Parathyroid adenoma (tissue), 2 donors: ENCODE measurements at regions not wholly inside any gene's neighbourhood (a gene's known extent, or its start where the extent isn't known, plus 50 kb on each side); places are given as distances from the start of the nearest gene placed in this dataset.

Experiments used
- H2AFZ ChIP-seq: fragments of 300-600 bp; sonication (generic); one replicate; pipeline ENCODE4 v1.7.0; 2017; ENCODE audit warnings: antibody characterized with exemption, mild to moderate bottlenecking
- H3K27ac ChIP-seq: fragments of 300-600 bp; sonication (generic); one replicate; pipeline ENCODE4 v1.7.0; 2017
- H3K27me3 ChIP-seq: fragments of 300-600 bp; sonication (generic); one replicate; pipeline ENCODE4 v1.7.0; 2017; ENCODE audit warnings: low read length; ENCODE audit not compliant: control insufficient read depth, insufficient read depth
- H3K36me3 ChIP-seq: fragments of 300-600 bp; sonication (generic); one replicate; pipeline ENCODE4 v1.7.0; 2017; ENCODE audit warnings: low read length; ENCODE audit not compliant: control insufficient read depth, insufficient read depth
- H3K4me1 ChIP-seq: fragments of 300-600 bp; sonication (generic); one replicate; pipeline ENCODE4 v1.7.0; 2017; ENCODE audit warnings: control low read depth
- H3K4me2 ChIP-seq: fragments of 300-600 bp; sonication (generic); one replicate; pipeline ENCODE4 v1.7.0; 2017; ENCODE audit warnings: low read length
- H3K4me3 ChIP-seq: fragments of 300-600 bp; sonication (generic); one replicate; pipeline ENCODE4 v1.7.0; 2017; ENCODE audit warnings: low read depth, low read length
- H3K79me2 ChIP-seq: fragments of 300-600 bp; sonication (generic); one replicate; pipeline ENCODE4 v1.7.0; 2017; ENCODE audit warnings: control low read depth
- H3K9ac ChIP-seq: fragments of 300-600 bp; sonication (generic); one replicate; pipeline ENCODE4 v1.7.0; 2017; ENCODE audit warnings: mild to moderate bottlenecking
- H3K9me3 ChIP-seq: fragments of 300-600 bp; sonication (generic); one replicate; pipeline ENCODE4 v1.7.0; 2017; ENCODE audit warnings: low read length; ENCODE audit not compliant: control insufficient read depth
- CTCF ChIP-seq: fragments of 300-600 bp; sonication (generic); IDR thresholded peaks from one replicate; pipeline ENCODE4 v1.7.0; 2017; ENCODE audit warnings: antibody characterized with exemption, mild to moderate bottlenecking
- donor health status: primary hyperparathyroidism.

GRCh38 chr16:9192746-9193145 is 101.3 kb downstream of the HAPSTR1 start:
- Histone ChIP-seq H3K27me3 (no peaks in the 10 kb centered on the region), H3K36me3 (no peaks in the 10 kb centered on the region), H3K9ac (no peak overlapping the region), H3K27ac (no peak overlapping the region), H3K4me3 (no peak overlapping the region), H3K4me2 (no peak overlapping the region), H3K4me1 (no peaks in the 10 kb centered on the region), H2AFZ (no peak overlapping the region), H3K79me2 (no peaks in the 10 kb centered on the region), H3K9me3 (no peaks in the 10 kb centered on the region)
- no peak for TF ChIP-seq CTCF

DNA sequence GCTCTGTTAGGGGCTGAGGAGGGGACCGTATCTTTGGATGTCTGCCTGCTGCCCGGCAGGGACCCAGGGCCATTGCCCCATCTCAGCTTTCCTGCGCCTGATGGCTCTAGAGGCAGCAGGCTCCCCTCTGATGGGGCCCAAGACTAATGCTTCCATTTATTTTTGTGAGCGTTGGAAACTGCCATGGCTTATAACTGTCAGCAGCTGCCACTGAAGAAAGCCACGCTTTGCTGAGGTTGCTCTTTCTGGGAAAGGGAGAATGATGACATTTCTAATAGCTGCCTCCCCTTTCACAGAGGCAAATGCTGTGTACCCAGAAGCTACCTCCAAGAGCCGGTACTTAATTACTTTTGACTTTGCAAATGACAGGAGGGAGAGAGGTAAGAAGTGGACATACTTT is 103.8 kb downstream of the HAPSTR1 start:
- no peaks in the 10 kb centered on the region for H3K36me3 ChIP-seq
- no peak for TF ChIP-seq CTCF
- H2AFZ ChIP-seq: no peak overlapping the region
- no peaks in the 10 kb centered on the region for H3K9me3 ChIP-seq
- no peak overlapping the region for H3K9ac ChIP-seq
- no peaks in the 10 kb centered on the region for H3K79me2 ChIP-seq
- H3K4me2 ChIP-seq: no peak overlapping the region
- H3K4me3 ChIP-seq: no peak overlapping the region
- no peak overlapping the region for H3K27ac ChIP-seq
- no peaks in the 10 kb centered on the region for H3K27me3 ChIP-seq
- no peaks in the 10 kb centered on the region for H3K4me1 ChIP-seq

GRCh38 chr16:9197957-9198661 is 106.7 kb downstream of the HAPSTR1 start:
- Histone ChIP-seq H2AFZ (no peak overlapping the region), H3K4me2 (no peak overlapping the region), H3K27me3 (no peaks in the 10 kb centered on the region), H3K4me1 (no peaks in the 10 kb centered on the region), H3K27ac (no peak overlapping the region), H3K79me2 (no peaks in the 10 kb centered on the region), H3K36me3 (no peaks in the 10 kb centered on the region), H3K9ac (no peak overlapping the region), H3K4me3 (no peak overlapping the region), H3K9me3 (no peaks in the 10 kb centered on the region)
- TF ChIP-seq CTCF: no peak

GRCh38 chr16:9199311-9199710 is 107.9 kb downstream of the HAPSTR1 start:
- no peaks in the 10 kb centered on the region for H3K79me2 ChIP-seq
- no peak overlapping the region for H3K4me2 ChIP-seq
- H3K27ac ChIP-seq: no peak overlapping the region
- no peaks in the 10 kb centered on the region for H3K36me3 ChIP-seq
- H3K9ac ChIP-seq: no peak overlapping the region
- no peak for TF ChIP-seq CTCF
- no peak overlapping the region for H2AFZ ChIP-seq
- H3K27me3 ChIP-seq: no peaks in the 10 kb centered on the region
- no peaks in the 10 kb centered on the region for H3K9me3 ChIP-seq
- no peak overlapping the region for H3K4me3 ChIP-seq
- no peaks in the 10 kb centered on the region for H3K4me1 ChIP-seq

- Histone ChIP-seq H3K4me2 (no peak overlapping the region), H3K4me3 (no peak overlapping the region), H3K4me1 (no peaks in the 10 kb centered on the region), H3K9me3 (no peaks in the 10 kb centered on the region), H3K27ac (no peak overlapping the region), H2AFZ (no peak overlapping the region), H3K36me3 (no peaks in the 10 kb centered on the region), H3K27me3 (no peaks in the 10 kb centered on the region), H3K79me2 (no peaks in the 10 kb centered on the region), H3K9ac (no peak overlapping the region)
- TF ChIP-seq CTCF: no peak
These were observed 108.3 kb downstream of the HAPSTR1 start for GRCh38 chr16:9199751-9200150.
